ENCODE measurements at regions not wholly inside any gene's neighbourhood (a gene's known extent, or its start where the extent isn't known, plus 50 kb on each side); places are given as distances from the start of the nearest gene placed in this dataset.

GRCh38 chr14:22505697-22506377 is 83.2 kb downstream of the DAD1 start:
- no peaks in the 10 kb centered on the region for H3K9me3 Mint-ChIP-seq (ENCODE audit: unreplicated experiment)
- H3K27me3 Mint-ChIP-seq (ENCODE audit: unreplicated experiment): peaks cover 2% of the 10 kb centered on the region
- H3K4me1 Mint-ChIP-seq (ENCODE audit: unreplicated experiment): peaks cover 56% of the 10 kb centered on the region
- peak overlapping the region; percentile 34 for H3K4me3 Mint-ChIP-seq (ENCODE audit: unreplicated experiment)
- DNase-seq (ENCODE audit: low spot score): no peak
- no peak for TF ChIP-seq CTCF (IDR thresholded peaks at IDR 0.05; ENCODE audit: unreplicated experiment)
- peak overlapping the region; percentile 76 for H3K27ac Mint-ChIP-seq (ENCODE audit: unreplicated experiment)
- H3K36me3 Mint-ChIP-seq (ENCODE audit: low read depth, unreplicated experiment): no peaks in the 10 kb centered on the region

GRCh38 chr14:22505309-22505696 is 83.7 kb downstream of the DAD1 start:
- no peaks in the 10 kb centered on the region for H3K9me3 Mint-ChIP-seq (ENCODE audit: unreplicated experiment)
- H3K4me3 Mint-ChIP-seq (ENCODE audit: unreplicated experiment): no peak overlapping the region
- peaks cover 56% of the 10 kb centered on the region for H3K4me1 Mint-ChIP-seq (ENCODE audit: unreplicated experiment)
- no peak for DNase-seq (ENCODE audit: low spot score)
- peaks cover 2% of the 10 kb centered on the region for H3K27me3 Mint-ChIP-seq (ENCODE audit: unreplicated experiment)
- no peak for TF ChIP-seq CTCF (IDR thresholded peaks at IDR 0.05; ENCODE audit: unreplicated experiment)
- H3K27ac Mint-ChIP-seq (ENCODE audit: unreplicated experiment): peak overlapping the region; percentile 76
- no peaks in the 10 kb centered on the region for H3K36me3 Mint-ChIP-seq (ENCODE audit: low read depth, unreplicated experiment)

- no peaks in the 10 kb centered on the region for H3K36me3 Mint-ChIP-seq (ENCODE audit: low read depth, unreplicated experiment)
- TF ChIP-seq CTCF (IDR thresholded peaks at IDR 0.05; ENCODE audit: unreplicated experiment): no peak
- no peak overlapping the region for H3K4me3 Mint-ChIP-seq (ENCODE audit: unreplicated experiment)
- H3K9me3 Mint-ChIP-seq (ENCODE audit: unreplicated experiment): no peaks in the 10 kb centered on the region
- DNase-seq (ENCODE audit: low spot score): no peak
- H3K4me1 Mint-ChIP-seq (ENCODE audit: unreplicated experiment): peaks cover 53% of the 10 kb centered on the region
- H3K27me3 Mint-ChIP-seq (ENCODE audit: unreplicated experiment): peaks cover 2% of the 10 kb centered on the region
- no peak overlapping the region for H3K27ac Mint-ChIP-seq (ENCODE audit: unreplicated experiment)
Measured at GRCh38 chr14:22502551-22502950, 86.5 kb downstream of the DAD1 start.

- H3K27ac Mint-ChIP-seq (ENCODE audit: unreplicated experiment): no peak overlapping the region
Measured at GRCh38 chr14:22502007-22502406, 87.0 kb downstream of the DAD1 start.

More at GRCh38 chr14:22502007-22502406, 87.0 kb downstream of the DAD1 start:
- TF ChIP-seq CTCF (IDR thresholded peaks at IDR 0.05; ENCODE audit: unreplicated experiment): no peak
- Mint-ChIP-seq H3K9me3 (ENCODE audit: unreplicated experiment) (no peaks in the 10 kb centered on the region), H3K4me3 (ENCODE audit: unreplicated experiment) (no peak overlapping the region), H3K4me1 (ENCODE audit: unreplicated experiment) (peaks cover 53% of the 10 kb centered on the region), H3K27me3 (ENCODE audit: unreplicated experiment) (no peaks in the 10 kb centered on the region), H3K36me3 (ENCODE audit: low read depth, unreplicated experiment) (no peaks in the 10 kb centered on the region)
- DNase-seq (ENCODE audit: low spot score): no peak
